Colon (tissue), 2 donors: ENCODE measurements at regions not wholly inside any gene's neighbourhood (a gene's known extent, or its start where the extent isn't known, plus 50 kb on each side); places are given as distances from the start of the nearest gene placed in this dataset.
"Not testable (repeated sequence)": the region's sequence is repeated elsewhere in the genome, so short reads cannot be mapped to it uniquely, and the experiment has no call there.

ENCODE experiments used
- FAIRE-seq: peaks from 2 replicates; lab custom pipeline; 2012; peaks lifted over from hg19 to GRCh38; lab: Jason Lieb, UNC
- donor health status: control.
- donor health status: control.

- FAIRE-seq = no peak
Measured at GRCh38 chr4:159944477-159944876, 841.6 kb downstream of the RAPGEF2 start.

DNA sequence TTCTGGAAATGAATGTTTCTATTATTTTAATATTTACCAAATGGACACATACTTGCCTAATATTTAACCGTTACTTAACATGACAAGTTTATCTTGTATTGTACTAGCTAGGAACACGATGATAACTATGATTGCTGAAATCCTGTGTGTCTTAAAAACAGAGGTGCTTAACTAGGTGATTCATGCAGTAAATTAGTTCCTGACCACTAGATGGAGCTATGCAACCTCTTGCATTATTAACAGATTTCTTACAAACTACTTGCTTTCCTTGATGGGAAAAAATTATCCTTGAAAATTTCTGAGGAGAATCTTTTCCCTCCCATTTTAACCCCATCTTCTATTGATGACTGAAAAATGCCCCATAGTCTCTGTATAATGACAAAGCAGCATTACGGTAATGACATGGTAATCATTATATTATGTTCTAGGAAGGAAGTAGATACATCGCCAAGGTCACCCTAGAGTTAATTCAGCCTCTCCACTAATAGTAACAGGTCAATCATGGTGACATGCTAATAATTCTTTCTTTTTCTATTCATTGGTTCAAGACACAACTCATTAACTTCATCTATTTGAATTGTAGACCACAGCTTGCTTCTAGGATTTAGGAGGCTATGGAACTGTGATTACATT lies 844.2 kb downstream of the RAPGEF2 start:
- no peak for FAIRE-seq

GRCh38 chr4:159950707-159951106 lies 847.8 kb downstream of the RAPGEF2 start:
- no peak for FAIRE-seq

- FAIRE-seq = no peak
Measured at GRCh38 chr4:159966746-159967145, 863.9 kb downstream of the RAPGEF2 start.

- not testable (repeated sequence) for FAIRE-seq
Measured at GRCh38 chr4:159976871-159977482, 874.1 kb downstream of the RAPGEF2 start.

DNA sequence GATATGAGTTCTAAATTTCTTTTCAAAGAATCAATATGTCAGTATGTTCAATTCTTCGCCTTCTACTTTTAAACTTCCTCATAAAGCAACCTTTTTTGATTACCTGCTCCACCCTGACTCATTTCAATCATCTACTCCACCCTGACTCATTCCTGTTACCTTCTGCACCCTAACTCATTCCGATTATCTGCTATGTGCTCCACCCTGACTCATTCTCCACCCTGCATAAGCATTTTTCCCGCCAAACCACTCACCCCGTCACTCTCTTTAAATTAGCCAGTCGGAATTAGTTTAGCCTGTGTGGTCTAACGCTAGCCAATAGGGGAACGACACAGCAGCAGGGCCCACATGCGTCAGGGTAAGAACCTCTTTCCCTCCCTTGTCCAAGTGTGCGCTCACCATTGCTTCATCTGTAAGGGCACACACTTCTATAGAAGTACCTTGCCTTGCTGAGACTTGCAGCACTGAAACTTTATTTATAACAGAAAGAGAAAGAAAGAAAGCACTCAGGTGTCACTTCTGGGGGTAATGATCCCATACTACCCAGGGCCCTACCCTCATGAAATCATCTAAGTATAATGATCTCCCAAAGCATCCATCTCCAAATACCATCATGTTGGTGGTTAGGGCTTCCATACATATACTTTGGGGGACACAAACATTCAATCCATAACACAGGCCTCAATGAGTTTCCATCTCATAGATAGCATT lies 875.2 kb downstream of the RAPGEF2 start:
- no peak for FAIRE-seq

- no peak for FAIRE-seq
Measured at GRCh38 chr4:159979351-159979750, 876.5 kb downstream of the RAPGEF2 start.

GRCh38 chr4:159979953-159980352 lies 877.1 kb downstream of the RAPGEF2 start:
- no peak for FAIRE-seq

DNA sequence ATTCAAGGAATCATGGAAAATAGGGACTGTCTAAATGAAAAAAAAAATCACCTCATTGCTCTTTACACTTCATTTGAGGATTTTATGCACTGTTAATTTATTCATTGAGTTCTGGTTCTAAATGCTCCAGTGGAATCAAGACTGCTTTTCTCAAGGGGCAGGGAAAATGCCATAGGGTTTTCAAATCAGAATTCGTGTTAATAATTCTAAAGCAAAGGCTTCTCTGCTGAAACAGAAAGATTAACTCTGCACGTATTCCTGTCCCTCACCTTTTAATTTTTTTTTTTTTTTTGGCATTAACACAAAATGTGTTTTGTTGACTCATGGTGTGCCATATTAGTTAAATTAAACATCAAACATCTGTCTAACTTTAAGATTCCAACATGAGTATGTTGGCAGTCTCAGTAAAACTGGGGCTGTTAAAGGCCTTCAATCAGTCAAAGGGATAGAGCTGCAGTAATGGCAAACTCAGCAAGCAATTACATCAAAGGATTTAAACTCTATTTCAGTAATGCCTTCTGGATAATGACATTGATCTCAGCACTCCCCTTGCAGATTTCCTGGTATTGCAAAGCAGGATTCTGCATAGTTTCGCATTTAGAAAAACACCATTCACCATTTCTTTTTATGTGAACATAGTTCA lies 878.1 kb downstream of the RAPGEF2 start:
- no peak for FAIRE-seq

- no peak for FAIRE-seq
Measured at GRCh38 chr4:159981469-159981856, 878.6 kb downstream of the RAPGEF2 start.

DNA sequence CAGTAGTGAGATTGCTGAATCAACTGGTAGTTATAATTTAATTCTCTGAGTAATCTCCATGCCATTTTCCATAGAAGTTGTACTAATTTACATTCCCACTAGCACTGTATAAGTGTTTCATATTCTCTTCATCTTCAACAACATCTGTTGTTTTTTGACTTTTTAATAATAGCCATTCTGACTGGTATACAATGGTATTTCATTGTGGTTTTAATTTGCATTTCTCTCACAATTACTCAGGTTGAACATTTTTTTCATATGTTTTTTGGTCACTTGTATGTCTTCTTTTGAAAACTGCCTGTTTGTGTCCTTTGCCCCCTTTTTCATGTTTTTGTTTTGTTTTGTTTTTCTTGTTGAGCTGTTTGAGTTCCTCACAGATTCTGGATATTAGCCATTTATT lies 880.2 kb downstream of the RAPGEF2 start:
- no peak for FAIRE-seq

- no peak for FAIRE-seq
Measured at GRCh38 chr4:160009656-160010493, 907.0 kb downstream of the RAPGEF2 start.

DNA sequence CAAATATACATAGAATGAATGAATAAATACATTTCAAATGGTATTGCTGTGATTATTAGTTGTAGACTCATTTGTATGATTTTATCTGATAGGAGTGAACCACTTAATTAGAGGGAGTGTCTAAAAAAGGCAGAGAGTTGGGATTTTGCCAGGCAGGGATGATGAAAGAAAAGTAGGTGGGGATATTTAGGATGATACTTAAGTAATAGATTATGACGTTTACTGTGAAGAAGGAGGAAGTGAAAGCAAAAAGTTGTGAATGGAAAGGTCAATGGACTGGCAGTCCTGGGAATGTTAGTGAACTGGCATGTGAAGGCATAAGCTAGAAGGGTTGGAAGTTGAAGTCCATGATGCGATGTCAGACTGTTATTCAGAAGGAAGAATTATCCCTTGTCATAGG lies 917.1 kb downstream of the RAPGEF2 start:
- FAIRE-seq = no peak

- no peak for FAIRE-seq
Measured at GRCh38 chr4:160020804-160021203, 917.9 kb downstream of the RAPGEF2 start.

DNA sequence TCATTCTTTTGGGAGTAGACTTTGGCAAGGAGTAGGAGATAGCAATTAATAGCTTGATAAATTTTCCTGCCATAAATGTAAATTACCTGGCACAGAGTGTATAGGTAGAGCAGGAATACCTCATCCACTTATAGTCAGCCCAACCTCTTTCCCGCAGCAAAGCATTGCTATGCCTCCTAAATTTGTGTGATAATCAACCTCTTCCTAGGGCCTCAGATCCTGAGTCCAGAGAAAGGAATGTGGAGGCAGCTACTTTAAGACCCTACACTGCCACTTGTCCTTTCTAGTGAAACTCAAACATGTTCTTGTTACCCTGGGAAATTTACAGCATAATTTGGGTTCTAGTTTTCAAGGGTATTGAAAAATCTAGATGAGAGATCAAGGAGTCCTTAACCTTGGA lies 919.0 kb downstream of the RAPGEF2 start:
- no peak for FAIRE-seq

DNA sequence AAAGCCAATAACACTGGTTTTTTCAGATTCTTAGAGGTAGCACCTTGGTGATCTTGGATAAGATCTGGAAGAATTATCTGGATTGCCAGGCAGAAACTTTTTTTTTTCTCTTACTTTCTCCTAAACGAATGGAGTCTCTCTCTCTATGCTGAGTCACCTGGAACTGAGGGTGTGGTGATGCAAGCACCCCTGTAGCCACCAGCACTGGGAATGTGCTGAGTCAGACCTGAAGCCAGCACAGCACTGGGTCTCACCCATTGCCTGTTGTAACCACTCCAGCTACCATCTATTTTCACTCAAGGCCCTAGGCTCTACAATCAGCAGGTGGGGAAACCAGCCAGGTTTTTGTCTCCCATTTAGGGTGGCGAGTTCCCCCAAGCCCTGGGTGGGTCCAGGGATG lies 923.8 kb downstream of the RAPGEF2 start:
- FAIRE-seq = no peak

DNA sequence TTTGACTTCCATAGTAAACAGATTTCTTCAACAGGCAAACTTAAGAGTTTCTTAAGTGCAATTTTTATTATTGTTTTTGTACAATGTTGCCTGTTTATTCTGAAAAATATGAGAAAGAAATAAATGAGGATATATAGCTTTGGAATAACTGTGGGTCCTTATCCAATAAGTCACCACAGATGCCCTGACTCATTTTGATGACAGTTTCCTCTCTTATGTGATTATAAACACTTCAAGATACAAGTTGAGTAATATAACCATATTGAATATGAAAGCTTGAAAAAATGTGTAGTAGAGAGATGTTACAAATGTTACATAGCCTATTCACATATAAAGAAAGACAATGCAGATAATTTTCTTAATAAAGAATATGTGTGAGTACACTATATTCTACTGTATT lies 931.6 kb downstream of the RAPGEF2 start:
- no peak for FAIRE-seq

DNA sequence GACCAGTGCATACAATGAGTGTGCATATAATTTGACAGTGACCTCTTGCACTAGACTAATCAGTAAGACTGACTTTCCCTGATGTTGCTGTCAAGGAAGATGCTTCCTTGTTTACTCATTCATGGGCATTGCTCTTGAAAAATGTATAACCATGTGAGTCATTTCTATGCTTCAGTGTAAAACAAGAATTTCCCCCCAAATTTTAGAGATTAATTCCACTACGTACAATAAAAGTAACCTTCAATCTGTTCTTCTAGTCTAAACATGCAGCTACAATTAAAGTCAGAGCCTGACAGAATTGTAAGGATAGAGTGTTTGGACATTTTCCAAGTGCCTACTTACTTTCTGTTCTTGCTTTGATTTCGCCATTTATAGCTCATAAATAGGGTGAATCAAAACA lies 935.7 kb downstream of the RAPGEF2 start:
- no peak for FAIRE-seq

GRCh38 chr4:160044693-160045092 lies 941.8 kb downstream of the RAPGEF2 start:
- FAIRE-seq = no peak

DNA sequence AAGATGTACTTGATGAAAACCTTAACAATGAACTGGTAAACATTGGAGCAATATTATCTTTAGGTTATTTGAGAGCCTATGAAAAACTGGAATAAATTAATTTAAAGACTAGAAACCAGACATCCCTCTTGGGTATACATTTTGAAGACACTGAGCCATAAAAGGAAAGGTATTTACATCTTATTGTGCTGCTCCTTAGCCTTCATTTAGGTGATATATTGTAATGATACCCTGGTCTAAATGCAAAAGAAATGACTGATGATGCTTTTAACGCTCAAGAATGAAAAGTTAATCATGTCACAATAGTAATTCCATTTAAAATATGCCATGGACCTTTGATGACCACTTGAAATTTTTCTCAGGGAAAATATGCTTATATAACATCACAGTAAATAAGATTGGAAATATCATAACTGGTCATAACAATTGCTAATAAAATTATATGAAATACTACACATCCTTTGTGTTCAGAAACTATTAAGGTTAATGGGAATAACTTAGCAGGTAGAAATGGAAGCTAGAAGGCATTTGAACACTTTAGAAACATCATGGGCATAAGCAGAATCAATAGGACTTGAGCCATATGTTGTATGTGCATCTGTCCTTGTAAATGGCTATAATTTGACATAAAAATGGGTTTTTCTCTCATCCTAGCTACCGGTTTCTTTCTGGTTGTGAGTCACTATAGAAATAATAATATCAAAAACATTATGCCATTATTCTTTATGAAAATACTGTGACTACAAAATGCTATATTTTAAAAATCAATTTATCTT lies 979.7 kb downstream of the RAPGEF2 start:
- FAIRE-seq = no peak

- no peak for FAIRE-seq
Measured at GRCh38 chr4:160091631-160092030, 988.8 kb downstream of the RAPGEF2 start.
